Thoracic aorta (tissue), 2 donors: ENCODE measurements at regions not wholly inside any gene's neighbourhood (a gene's known extent, or its start where the extent isn't known, plus 50 kb on each side); places are given as distances from the start of the nearest gene placed in this dataset.

Source experiments
- ATAC-seq: fragments of 150-250 bp; one replicate; pipeline ENCODE4 v1.8.0; 2017; ENCODE audit warnings: low read depth; ENCODE audit not compliant: insufficient number of reproducible peaks, low FRiP score
- DNase-seq: peaks from one replicate; pipeline ENCODE4 v3.0.0-alpha.2; 2020; ENCODE audit warnings: low spot score
- H3K27ac ChIP-seq, 2 donors: fragments of 200-600 bp; sonication (generic); 1 replicate in 1 of 2; 2 replicates in 1 of 2; pipeline ENCODE4 v1.5.1; 2016; ENCODE audit warnings: mild to moderate bottlenecking in 2 of 2, moderate library complexity in 2 of 2
- H3K27me3 ChIP-seq: fragments of 200-600 bp; sonication (generic); replicated peaks from 2 replicates; pipeline ENCODE4 v1.6.0; 2016; ENCODE audit warnings: mild to moderate bottlenecking; ENCODE audit not compliant: insufficient read depth
- H3K36me3 ChIP-seq: fragments of 200-600 bp; sonication (generic); one replicate; pipeline ENCODE4 v1.5.1; 2016
- H3K4me1 ChIP-seq, 2 donors: fragments of 200-600 bp; sonication (generic); 1 replicate in 1 of 2; 2 replicates in 1 of 2; pipeline versions ENCODE4 v1.5.1 to v1.6.0; 2016; ENCODE audit warnings: low read depth in 2 of 2, mild to moderate bottlenecking in 1 of 2; ENCODE audit not compliant: control insufficient read depth in 1 of 2
- H3K4me3 ChIP-seq: fragments of 200-600 bp; sonication (generic); 2 replicates; pipeline ENCODE4 v1.5.1; 2016; ENCODE audit warnings: mild to moderate bottlenecking
- H3K9me3 ChIP-seq: fragments of 200-600 bp; sonication (generic); 2 replicates; pipeline ENCODE4 v1.5.1; 2016
- CTCF ChIP-seq: fragments of 200-600 bp; sonication (generic); IDR thresholded peaks from one replicate; pipeline ENCODE4 v1.5.1; 2019; ENCODE audit warnings: antibody characterized with exemption

- Histone ChIP-seq H3K9me3 (no peaks in the 10 kb centered on the region), H3K36me3 (no peaks in the 10 kb centered on the region), H3K27ac (no peak overlapping the region), H3K27me3 (no peaks in the 10 kb centered on the region), H3K4me3 (no peak overlapping the region), H3K4me1 (no peaks in the 10 kb centered on the region)
- ATAC-seq (no peak), DNase-seq (no peak)
- TF ChIP-seq CTCF = no peak
Measured at GRCh38 chr2:17328161-17328560, 190.1 kb downstream of the RAD51AP2 start.

GRCh38 chr2:17327649-17328048, 190.6 kb downstream of the RAD51AP2 start:
- DNase-seq = no peak
- no peaks in the 10 kb centered on the region for H3K4me1 ChIP-seq
- H3K36me3 ChIP-seq = no peaks in the 10 kb centered on the region
- H3K27ac ChIP-seq = no peak overlapping the region
- TF ChIP-seq CTCF = no peak
- no peaks in the 10 kb centered on the region for H3K9me3 ChIP-seq
- ATAC-seq = no peak
- H3K4me3 ChIP-seq = no peak overlapping the region
- H3K27me3 ChIP-seq = no peaks in the 10 kb centered on the region

GRCh38 chr2:17326717-17327116, 191.5 kb downstream of the RAD51AP2 start:
- Histone ChIP-seq H3K27me3 (no peaks in the 10 kb centered on the region), H3K36me3 (no peaks in the 10 kb centered on the region), H3K9me3 (no peaks in the 10 kb centered on the region), H3K4me1 (no peaks in the 10 kb centered on the region), H3K27ac (no peak overlapping the region), H3K4me3 (no peak overlapping the region)
- DNase-seq = no peak
- TF ChIP-seq CTCF = no peak
- no peak for ATAC-seq

GRCh38 chr2:17323697-17324096, 194.5 kb downstream of the RAD51AP2 start:
- Histone ChIP-seq H3K27me3 (no peaks in the 10 kb centered on the region), H3K27ac (no peak overlapping the region), H3K4me3 (no peak overlapping the region), H3K9me3 (no peaks in the 10 kb centered on the region), H3K36me3 (no peaks in the 10 kb centered on the region), H3K4me1 (no peaks in the 10 kb centered on the region)
- DNase-seq (no peak), ATAC-seq (no peak)
- TF ChIP-seq CTCF = no peak

- Histone ChIP-seq H3K4me3 (no peak overlapping the region), H3K9me3 (no peaks in the 10 kb centered on the region), H3K4me1 (no peaks in the 10 kb centered on the region), H3K27ac (no peak overlapping the region), H3K36me3 (no peaks in the 10 kb centered on the region), H3K27me3 (no peaks in the 10 kb centered on the region)
- DNase-seq (no peak), ATAC-seq (no peak)
- no peak for TF ChIP-seq CTCF
Measured at GRCh38 chr2:17322461-17322860, 195.8 kb downstream of the RAD51AP2 start.
